Colonic mucosa (tissue), 4 donors: ENCODE measurements at regions not wholly inside any gene's neighbourhood (a gene's known extent, or its start where the extent isn't known, plus 50 kb on each side); places are given as distances from the start of the nearest gene placed in this dataset.
"Not testable (repeated sequence)": the region's sequence is repeated elsewhere in the genome, so short reads cannot be mapped to it uniquely, and the experiment has no call there.

Experiments
- DNase-seq: peaks from one replicate; pipeline ENCODE4 v3.0.0-alpha.2; 2020
- H3K27ac ChIP-seq: fragments of 200-600 bp; one replicate; pipeline ENCODE4 v1.8.0; 2021
- H3K27me3 ChIP-seq: fragments of 200-600 bp; one replicate; pipeline ENCODE4 v1.8.0; 2021
- H3K36me3 ChIP-seq: fragments of 200-600 bp; one replicate; pipeline ENCODE4 v1.8.0; 2021
- H3K4me1 ChIP-seq: fragments of 200-600 bp; one replicate; pipeline ENCODE4 v1.8.0; 2021; ENCODE audit warnings: mild to moderate bottlenecking
- H3K4me3 ChIP-seq: fragments of 200-600 bp; one replicate; pipeline ENCODE4 v1.8.0; 2021
- H3K9ac ChIP-seq, 2 donors: one replicate each; pipeline ENCODE4 v1.7.0; 2013; ENCODE audit warnings: control low read depth in 2 of 2, low read depth in 2 of 2, low read length in 2 of 2
- H3K9me3 ChIP-seq: fragments of 200-600 bp; one replicate; pipeline ENCODE4 v1.8.0; 2021
- intact Hi-C: fragments of 100-400 bp; cut with DNase I; formaldehyde crosslinking; loops from one replicate; pipeline ENCODE4 v1.14.1; 2022
- TF ChIP-seq, protein P1 (sequence below): fragments of 200-600 bp; IDR thresholded peaks from one replicate; pipeline ENCODE4 v1.8.0; 2022; ENCODE audit warnings: antibody characterized with exemption, mild to moderate bottlenecking
- donor health status: healthy.
- donor health status: DM: no; HTN: no; CAD: no.
- donor health status: DM: no; HTN: no; CAD: no.

GRCh38 chr18:1020731-1021344, 116.2 kb downstream of the ADCYAP1 start:
- H3K27me3 ChIP-seq: no peaks in the 10 kb centered on the region
- no peaks in the 10 kb centered on the region for H3K36me3 ChIP-seq
- no peak overlapping the region for H3K4me3 ChIP-seq
- H3K9me3 ChIP-seq: no peaks in the 10 kb centered on the region
- DNase-seq: no peak
- intact Hi-C loops: no loop called here
- H3K4me1 ChIP-seq: no peaks in the 10 kb centered on the region
- no peak overlapping the region for H3K9ac ChIP-seq
- no peak overlapping the region for H3K27ac ChIP-seq
- TF ChIP-seq, protein P1, sequence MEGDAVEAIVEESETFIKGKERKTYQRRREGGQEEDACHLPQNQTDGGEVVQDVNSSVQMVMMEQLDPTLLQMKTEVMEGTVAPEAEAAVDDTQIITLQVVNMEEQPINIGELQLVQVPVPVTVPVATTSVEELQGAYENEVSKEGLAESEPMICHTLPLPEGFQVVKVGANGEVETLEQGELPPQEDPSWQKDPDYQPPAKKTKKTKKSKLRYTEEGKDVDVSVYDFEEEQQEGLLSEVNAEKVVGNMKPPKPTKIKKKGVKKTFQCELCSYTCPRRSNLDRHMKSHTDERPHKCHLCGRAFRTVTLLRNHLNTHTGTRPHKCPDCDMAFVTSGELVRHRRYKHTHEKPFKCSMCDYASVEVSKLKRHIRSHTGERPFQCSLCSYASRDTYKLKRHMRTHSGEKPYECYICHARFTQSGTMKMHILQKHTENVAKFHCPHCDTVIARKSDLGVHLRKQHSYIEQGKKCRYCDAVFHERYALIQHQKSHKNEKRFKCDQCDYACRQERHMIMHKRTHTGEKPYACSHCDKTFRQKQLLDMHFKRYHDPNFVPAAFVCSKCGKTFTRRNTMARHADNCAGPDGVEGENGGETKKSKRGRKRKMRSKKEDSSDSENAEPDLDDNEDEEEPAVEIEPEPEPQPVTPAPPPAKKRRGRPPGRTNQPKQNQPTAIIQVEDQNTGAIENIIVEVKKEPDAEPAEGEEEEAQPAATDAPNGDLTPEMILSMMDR: no peak

DNA sequence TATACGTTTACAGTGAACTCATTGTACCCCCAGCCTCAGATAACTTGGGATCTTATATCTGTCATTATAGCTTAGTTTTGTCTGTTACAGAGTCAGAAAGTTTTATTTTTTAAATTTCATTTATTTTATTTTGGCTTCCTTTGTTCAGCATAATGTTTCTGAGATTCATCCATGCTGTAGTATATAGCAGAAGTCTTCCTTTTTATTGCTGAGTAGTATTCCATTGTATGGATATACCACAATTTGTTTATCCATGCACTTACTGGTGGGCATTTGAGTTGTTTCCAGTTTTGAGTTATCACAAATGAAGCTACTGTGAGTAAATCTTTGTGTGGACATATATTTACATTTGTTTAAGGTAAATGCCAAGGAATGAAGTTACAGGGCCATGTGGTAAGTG, 122.3 kb downstream of the ADCYAP1 start:
- no peaks in the 10 kb centered on the region for H3K27me3 ChIP-seq
- no peaks in the 10 kb centered on the region for H3K9me3 ChIP-seq
- DNase-seq: no peak
- H3K27ac ChIP-seq: no peak overlapping the region
- H3K4me1 ChIP-seq: no peaks in the 10 kb centered on the region
- no peak overlapping the region for H3K4me3 ChIP-seq
- TF ChIP-seq, protein P1: no peak
- H3K9ac ChIP-seq: no peak overlapping the region
- intact Hi-C loops: no loop called here
- no peaks in the 10 kb centered on the region for H3K36me3 ChIP-seq

DNA sequence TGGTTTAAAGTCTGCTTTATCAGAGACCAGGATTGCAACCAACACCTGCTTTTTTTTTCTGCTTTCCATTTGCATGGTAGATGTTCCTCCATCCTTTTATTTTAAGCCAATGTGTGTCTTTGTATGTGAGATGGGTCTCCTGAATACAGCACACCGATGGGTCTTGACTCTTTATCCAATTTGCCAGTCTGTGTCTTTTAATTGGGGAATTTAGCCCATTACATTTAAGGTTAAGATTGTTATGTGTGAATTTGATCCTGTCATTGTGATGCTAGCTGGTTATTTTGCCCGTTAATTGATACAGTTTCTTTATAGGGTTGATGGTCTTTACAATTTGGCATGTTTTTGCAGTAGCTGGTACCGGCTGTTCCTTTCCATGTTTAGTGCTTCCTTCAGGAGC, 128.4 kb downstream of the ADCYAP1 start:
- H3K36me3 ChIP-seq, H3K9ac ChIP-seq, H3K27me3 ChIP-seq, intact Hi-C loops, H3K9me3 ChIP-seq, H3K27ac ChIP-seq, DNase-seq, H3K4me3 ChIP-seq, H3K4me1 ChIP-seq: not testable (repeated sequence)

GRCh38 chr18:1034971-1035370, 130.3 kb downstream of the ADCYAP1 start:
- H3K4me1 ChIP-seq: no peaks in the 10 kb centered on the region
- H3K9ac ChIP-seq: no peak overlapping the region
- H3K36me3 ChIP-seq: no peaks in the 10 kb centered on the region
- intact Hi-C loops: no loop called here
- DNase-seq: no peak
- H3K9me3 ChIP-seq: no peaks in the 10 kb centered on the region
- no peak overlapping the region for H3K4me3 ChIP-seq
- TF ChIP-seq, protein P1: no peak
- no peaks in the 10 kb centered on the region for H3K27me3 ChIP-seq
- no peak overlapping the region for H3K27ac ChIP-seq

GRCh38 chr18:1036926-1037325, 132.3 kb downstream of the ADCYAP1 start:
- Histone ChIP-seq H3K9ac (no peak overlapping the region), H3K36me3 (no peaks in the 10 kb centered on the region), H3K4me1 (no peaks in the 10 kb centered on the region), H3K4me3 (no peak overlapping the region), H3K27me3 (no peaks in the 10 kb centered on the region), H3K27ac (no peak overlapping the region), H3K9me3 (no peaks in the 10 kb centered on the region)
- no peak for DNase-seq
- intact Hi-C loops: no loop called here
- TF ChIP-seq, protein P1: no peak

DNA sequence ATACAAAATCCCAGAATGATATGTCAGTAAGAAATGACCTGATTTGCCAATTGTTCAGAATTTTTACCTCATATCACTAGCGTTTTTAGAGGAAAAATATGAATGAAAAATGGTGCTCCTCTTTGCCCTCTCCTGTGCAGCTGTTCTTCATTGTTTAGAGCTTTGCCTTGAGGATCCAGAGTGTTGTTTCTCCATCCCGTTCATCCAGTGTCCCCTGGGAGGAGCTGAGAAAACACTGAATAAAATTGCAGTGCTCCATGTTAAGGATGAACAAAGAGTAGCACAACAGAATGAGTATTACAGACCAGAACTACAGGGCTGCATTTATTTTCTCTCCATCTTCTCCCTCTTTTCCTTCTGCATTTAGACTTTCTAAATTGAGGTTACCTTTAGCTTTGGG, 133.1 kb downstream of the ADCYAP1 start:
- intact Hi-C loops: no loop called here
- H3K36me3 ChIP-seq: no peaks in the 10 kb centered on the region
- H3K4me3 ChIP-seq: no peak overlapping the region
- TF ChIP-seq, protein P1: no peak
- no peak for DNase-seq
- H3K4me1 ChIP-seq: no peaks in the 10 kb centered on the region
- H3K9ac ChIP-seq: no peak overlapping the region
- no peak overlapping the region for H3K27ac ChIP-seq
- no peaks in the 10 kb centered on the region for H3K9me3 ChIP-seq
- H3K27me3 ChIP-seq: no peaks in the 10 kb centered on the region
